Tibial nerve (tissue), 4 donors: ENCODE measurements at regions not wholly inside any gene's neighbourhood (a gene's known extent, or its start where the extent isn't known, plus 50 kb on each side); places are given as distances from the start of the nearest gene placed in this dataset.
"Not testable (repeated sequence)": the region's sequence is repeated elsewhere in the genome, so short reads cannot be mapped to it uniquely, and the experiment has no call there.

Experiments
- DNase-seq, 2 donors: peaks; one replicate each; pipeline ENCODE4 v3.0.0-alpha.2; 2019; ENCODE audit warnings: low spot score in 2 of 2
- H3K27ac ChIP-seq, 4 donors: fragments of 200-600 bp; sonication (generic) in 3 of 4; one replicate each; pipeline ENCODE4 v1.5.1; 2017 to 2019; ENCODE audit warnings: mild to moderate bottlenecking in 1 of 4
- H3K27me3 ChIP-seq, 2 donors: fragments of 200-600 bp; sonication (generic) in 1 of 2; one replicate each; pipeline versions ENCODE4 v1.5.1 to v1.6.0; 2017 to 2019
- H3K36me3 ChIP-seq, 3 donors: fragments of 200-600 bp; sonication (generic); one replicate each; pipeline ENCODE4 v1.5.1; 2018 to 2019
- H3K4me1 ChIP-seq, 4 donors: fragments of 200-600 bp; sonication (generic) in 3 of 4; one replicate each; pipeline ENCODE4 v1.5.1; 2017 to 2019
- H3K4me3 ChIP-seq, 4 donors: fragments of 200-600 bp; sonication (generic) in 3 of 4; one replicate each; pipeline ENCODE4 v1.5.1; 2017 to 2019; ENCODE audit warnings: mild to moderate bottlenecking in 1 of 4, moderate library complexity in 1 of 4
- H3K9me3 ChIP-seq, 4 donors: fragments of 200-600 bp; sonication (generic) in 3 of 4; one replicate each; pipeline ENCODE4 v1.5.1; 2017 to 2019
- CTCF ChIP-seq, 5 experiments: fragments of 200-600 bp in 3 of 5; fragments of 450-650 bp in 2 of 5; sonication (generic) in 3 of 5; IDR thresholded peaks; one replicate each; pipeline ENCODE4 v1.5.1; 2016 to 2019; ENCODE audit warnings: antibody characterized with exemption in 5 of 5, mild to moderate bottlenecking in 3 of 5, moderate library complexity in 2 of 5
- EP300 ChIP-seq, 2 donors: sonication (generic); formaldehyde crosslinking; IDR thresholded peaks; one replicate each; pipeline ENCODE4 v1.6.1; 2017; ENCODE audit warnings: antibody characterized with exemption in 2 of 2, mild to moderate bottlenecking in 1 of 2
- POLR2A ChIP-seq, 2 donors: fragments of 450-650 bp; IDR thresholded peaks; one replicate each; pipeline ENCODE4 v1.6.1; 2017; ENCODE audit warnings: antibody characterized with exemption in 2 of 2, mild to moderate bottlenecking in 2 of 2, moderate library complexity in 2 of 2
- WGBS, 2 donors: methylation state at CpG; one replicate each; pipeline ENCODE4 v1.1.5; 2018; 5-methylcytosine and 5-hydroxymethylcytosine counted together

GRCh38 chr4:66795724-66796123, 749.6 kb downstream of the CENPC start:
- WGBS, 2 donors, result 95 to 96% methylated on average over 3 of the region's 3 CpGs
- Histone ChIP-seq H3K9me3 (no peaks in the 10 kb centered on the region), H3K36me3 (no peaks in the 10 kb centered on the region), H3K4me3 (no peak overlapping the region), H3K4me1 (no peaks in the 10 kb centered on the region), H3K27ac (no peak overlapping the region), H3K27me3 (no peaks in the 10 kb centered on the region)
- TF ChIP-seq POLR2A (IDR thresholded peaks at IDR 0.05) (no peak), CTCF (IDR thresholded peaks at IDR 0.05) (no peak), EP300 (IDR thresholded peaks at IDR 0.05) (no peak)
- no peak for DNase-seq

- no peak for DNase-seq
- H3K36me3 ChIP-seq, result no peaks in the 10 kb centered on the region
- no peak overlapping the region for H3K27ac ChIP-seq
- H3K4me3 ChIP-seq, result no peak overlapping the region
- no peak for TF ChIP-seq CTCF (IDR thresholded peaks at IDR 0.05)
- TF ChIP-seq POLR2A (IDR thresholded peaks at IDR 0.05), result no peak
- no peak for TF ChIP-seq EP300 (IDR thresholded peaks at IDR 0.05)
- no peaks in the 10 kb centered on the region for H3K9me3 ChIP-seq
- 60 to 73% methylated on average over 3 of the region's 3 CpGs for WGBS, 2 donors
- H3K27me3 ChIP-seq, result no peaks in the 10 kb centered on the region
- no peaks in the 10 kb centered on the region for H3K4me1 ChIP-seq
These were observed 750.8 kb downstream of the CENPC start for GRCh38 chr4:66794390-66795034.

- H3K4me3 ChIP-seq, result no peak overlapping the region
- H3K4me1 ChIP-seq, result no peaks in the 10 kb centered on the region
- no peak overlapping the region for H3K27ac ChIP-seq
- TF ChIP-seq CTCF (IDR thresholded peaks at IDR 0.05) (no peak), POLR2A (IDR thresholded peaks at IDR 0.05) (no peak), EP300 (IDR thresholded peaks at IDR 0.05) (no peak)
- no peaks in the 10 kb centered on the region for H3K9me3 ChIP-seq
- WGBS, 2 donors, result 84 to 89% methylated on average over 2 of the region's 2 CpGs
- no peak for DNase-seq
- H3K27me3 ChIP-seq, result no peaks in the 10 kb centered on the region
- H3K36me3 ChIP-seq, result no peaks in the 10 kb centered on the region
These were observed 753.6 kb downstream of the CENPC start for GRCh38 chr4:66791686-66792085.

GRCh38 chr4:66785479-66785878, 759.8 kb downstream of the CENPC start:
- Histone ChIP-seq H3K36me3 (no peaks in the 10 kb centered on the region), H3K4me3 (no peak overlapping the region), H3K4me1 (no peaks in the 10 kb centered on the region), H3K9me3 (no peaks in the 10 kb centered on the region), H3K27ac (no peak overlapping the region), H3K27me3 (no peaks in the 10 kb centered on the region)
- no peak for TF ChIP-seq CTCF (IDR thresholded peaks at IDR 0.05)
- TF ChIP-seq POLR2A (IDR thresholded peaks at IDR 0.05), result no peak
- no peak for TF ChIP-seq EP300 (IDR thresholded peaks at IDR 0.05)
- 93% methylated on average over 2 of the region's 2 CpGs for WGBS, 2 donors
- no peak for DNase-seq

GRCh38 chr4:66782751-66783150, 762.6 kb downstream of the CENPC start:
- not testable (repeated sequence) for DNase-seq, H3K4me3 ChIP-seq, H3K4me1 ChIP-seq, H3K36me3 ChIP-seq, H3K9me3 ChIP-seq, H3K27ac ChIP-seq, H3K27me3 ChIP-seq
- WGBS, 2 donors, result 90 to 95% methylated on average over 18 of the region's 18 CpGs

GRCh38 chr4:66777097-66777496, 768.2 kb downstream of the CENPC start:
- no peaks in the 10 kb centered on the region for H3K9me3 ChIP-seq
- TF ChIP-seq CTCF (IDR thresholded peaks at IDR 0.05) (no peak), POLR2A (IDR thresholded peaks at IDR 0.05) (no peak), EP300 (IDR thresholded peaks at IDR 0.05) (no peak)
- DNase-seq, result no peak
- H3K27ac ChIP-seq, result no peak overlapping the region
- H3K27me3 ChIP-seq, result no peaks in the 10 kb centered on the region
- H3K4me3 ChIP-seq, result no peak overlapping the region
- H3K4me1 ChIP-seq, result no peaks in the 10 kb centered on the region
- H3K36me3 ChIP-seq, result no peaks in the 10 kb centered on the region
- WGBS, 2 donors, result 60 to 61% methylated on average over 2 of the region's 2 CpGs
